DND-41 (cell line): ENCODE measurements at regions not wholly inside any gene's neighbourhood (a gene's known extent, or its start where the extent isn't known, plus 50 kb on each side); places are given as distances from the start of the nearest gene placed in this dataset.

Experiments used
- ATAC-seq: fragments of 200-7000 bp; cut with Tn5 transposase; 3 replicates; pipeline ENCODE4 v1.9.1; 2021; ENCODE audit warnings: low read depth; ENCODE audit not compliant: insufficient read depth
- DNase-seq: peaks from one replicate; pipeline ENCODE4 v3.0.0-alpha.2; 2020
- H2AFZ ChIP-seq: 2 replicates; pipeline ENCODE4 v1.6.0; 2012; ENCODE audit warnings: low read depth, low read length
- H3K27ac ChIP-seq: 2 replicates; pipeline ENCODE4 v1.5.1; 2012; ENCODE audit warnings: low read length, inconsistent platforms
- H3K27me3 ChIP-seq: fragments of 200-600 bp; sonication (generic); 2 replicates; pipeline ENCODE4 v1.6.0; 2012; ENCODE audit warnings: low read length, mild to moderate bottlenecking, inconsistent platforms; ENCODE audit not compliant: insufficient read depth, poor library complexity
- H3K36me3 ChIP-seq: 2 replicates; pipeline ENCODE4 v1.5.1; 2012; ENCODE audit warnings: low read length, inconsistent platforms; ENCODE audit not compliant: insufficient read depth
- H3K4me1 ChIP-seq: 2 replicates; pipeline ENCODE4 v1.5.1; 2012; ENCODE audit warnings: mild to moderate bottlenecking, low read length; ENCODE audit not compliant: insufficient read depth
- H3K4me2 ChIP-seq: 2 replicates; pipeline ENCODE4 v1.6.0; 2012; ENCODE audit warnings: mild to moderate bottlenecking, moderate library complexity, low read length, inconsistent platforms; ENCODE audit not compliant: insufficient read depth
- H3K4me3 ChIP-seq, 2 experiments: fragments of 200-600 bp in 1 of 2; shearing (Covaris generic) in 1 of 2; 2 replicates each; pipeline ENCODE4 v1.5.1; 2012 to 2016; ENCODE audit warnings: inconsistent platforms in 2 of 2, low read length in 2 of 2, mild to moderate bottlenecking in 2 of 2, low read depth in 1 of 2, moderate library complexity in 1 of 2
- H3K79me2 ChIP-seq: 2 replicates; pipeline ENCODE4 v1.6.0; 2012; ENCODE audit warnings: low read length, inconsistent platforms; ENCODE audit not compliant: insufficient read depth
- H3K9ac ChIP-seq: 2 replicates; pipeline ENCODE4 v1.6.0; 2012; ENCODE audit warnings: low read depth, mild to moderate bottlenecking, inconsistent platforms, low read length, moderate library complexity
- H3K9me3 ChIP-seq: 2 replicates; pipeline ENCODE4 v1.5.1; 2012; ENCODE audit warnings: low read length, moderate library complexity, mild to moderate bottlenecking, inconsistent platforms; ENCODE audit not compliant: insufficient read depth, severe bottlenecking
- H4K20me1 ChIP-seq: 2 replicates; pipeline ENCODE4 v1.6.0; 2012; ENCODE audit warnings: low read length; ENCODE audit not compliant: insufficient read depth
- CTCF ChIP-seq: IDR thresholded peaks from 2 replicates; pipeline ENCODE4 v1.5.1; 2012; ENCODE audit warnings: borderline replicate concordance, low read length, moderate library complexity, mild to moderate bottlenecking; ENCODE audit not compliant: poor library complexity, severe bottlenecking; ENCODE audit errors: extremely low read depth
- EZH2 ChIP-seq: IDR thresholded peaks from 3 replicates; pipeline ENCODE4 v1.6.1; 2012; ENCODE audit warnings: borderline replicate concordance, low read depth, mild to moderate bottlenecking, moderate library complexity, low read length, inconsistent platforms; ENCODE audit not compliant: severe bottlenecking

- DNase-seq (no peak), ATAC-seq (no peak)
- Histone ChIP-seq H3K27ac (no peak overlapping the region), H3K27me3 (no peaks in the 10 kb centered on the region), H3K4me2 (no peak overlapping the region), H3K9me3 (no peaks in the 10 kb centered on the region), H3K4me3 (no peak overlapping the region), H3K36me3 (no peaks in the 10 kb centered on the region), H2AFZ (no peak overlapping the region), H3K4me1 (no peaks in the 10 kb centered on the region), H4K20me1 (no peaks in the 10 kb centered on the region), H3K79me2 (no peaks in the 10 kb centered on the region), H3K9ac (no peak overlapping the region)
- TF ChIP-seq CTCF (no peak), EZH2 (no peak)
Observed at GRCh38 chr13:78198419-78198818, 279.8 kb upstream of the EDNRB start.

- Histone ChIP-seq H4K20me1 (no peaks in the 10 kb centered on the region), H2AFZ (no peak overlapping the region), H3K36me3 (no peaks in the 10 kb centered on the region), H3K4me2 (no peak overlapping the region), H3K9ac (no peak overlapping the region), H3K4me1 (no peaks in the 10 kb centered on the region), H3K79me2 (no peaks in the 10 kb centered on the region), H3K27me3 (no peaks in the 10 kb centered on the region), H3K4me3 (no peak overlapping the region), H3K9me3 (no peaks in the 10 kb centered on the region), H3K27ac (no peak overlapping the region)
- TF ChIP-seq CTCF (no peak), EZH2 (no peak)
- no peak for ATAC-seq
- DNase-seq: no peak
Observed at GRCh38 chr13:78197231-78197630, 278.6 kb upstream of the EDNRB start.

- Histone ChIP-seq H3K4me2 (no peak overlapping the region), H3K27me3 (no peaks in the 10 kb centered on the region), H3K9me3 (no peaks in the 10 kb centered on the region), H3K27ac (no peak overlapping the region), H4K20me1 (no peaks in the 10 kb centered on the region), H3K4me1 (no peaks in the 10 kb centered on the region), H3K79me2 (no peaks in the 10 kb centered on the region), H3K4me3 (no peak overlapping the region), H2AFZ (no peak overlapping the region), H3K9ac (no peak overlapping the region), H3K36me3 (no peaks in the 10 kb centered on the region)
- TF ChIP-seq EZH2 (no peak), CTCF (no peak)
- ATAC-seq (no peak), DNase-seq (no peak)
Observed at GRCh38 chr13:78194904-78195639, 276.4 kb upstream of the EDNRB start.
